T47D (cell line): ENCODE measurements at regions not wholly inside any gene's neighbourhood (a gene's known extent, or its start where the extent isn't known, plus 50 kb on each side); places are given as distances from the start of the nearest gene placed in this dataset.
A peak's percentile ranks its signal among the peaks of the same experiment; 100 is the strongest.

Experiments used
- DNase-seq, 2 experiments: peaks; one replicate each; pipeline versions ENCODE4 v3.0.0 to v3.0.0-alpha.2; 2011 to 2012; ENCODE audit warnings: low read depth in 1 of 2, low spot score in 1 of 2
- JUND ChIP-seq: IDR thresholded peaks from 2 replicates; pipeline ENCODE4 v1.6.1; 2012; ENCODE audit warnings: low read depth
- in situ Hi-C: cut with HindIII; loops from 2 replicates; pipeline ENCODE4 v1.10.0; 2016; ENCODE audit warnings: low sequenced_read_pairs, low pct_unique_long_range_greater_than_20kb

DNA sequence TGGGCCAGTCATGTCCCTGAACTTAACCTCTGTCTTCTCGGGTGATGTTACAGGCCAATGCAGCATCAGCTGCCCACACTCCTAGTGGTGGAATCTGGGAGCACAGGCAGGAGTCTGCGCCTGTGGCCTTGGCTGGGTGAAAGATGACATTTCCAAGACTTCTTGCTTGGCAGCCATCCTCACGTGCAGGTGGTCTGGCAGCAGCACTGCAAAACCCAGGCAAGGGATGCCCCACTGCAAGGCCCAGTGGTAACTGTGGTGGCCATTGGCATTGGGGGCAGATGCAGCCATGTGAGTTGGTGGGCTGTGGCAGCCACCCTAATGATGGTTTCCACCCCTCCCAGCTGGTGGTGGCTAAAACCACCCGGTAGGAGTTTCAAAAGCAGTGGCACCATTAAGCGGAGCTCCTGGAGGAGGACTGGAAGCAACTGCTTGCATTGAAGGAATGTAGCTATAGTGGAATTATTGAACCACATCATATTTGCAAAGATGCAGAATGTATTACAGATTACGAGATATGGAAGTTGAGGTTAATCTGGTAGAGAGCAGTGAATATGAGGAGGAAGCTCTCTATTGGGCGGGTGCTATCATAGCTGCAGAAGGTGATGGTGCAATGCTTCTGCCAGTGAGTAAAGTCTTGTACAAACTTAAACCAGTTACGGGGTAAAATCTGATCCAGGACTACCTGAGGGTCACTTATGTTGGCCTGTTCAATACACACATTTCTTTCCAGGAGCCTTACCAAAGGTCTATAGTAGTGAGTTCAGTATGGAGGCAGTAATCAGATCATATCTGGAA, 120.7 kb upstream of the TOP3B start:
- TF ChIP-seq JUND = no peak
- peak in 1 of 2 experiments; percentile 9 for DNase-seq
- in situ Hi-C loops = no loop called here

DNA sequence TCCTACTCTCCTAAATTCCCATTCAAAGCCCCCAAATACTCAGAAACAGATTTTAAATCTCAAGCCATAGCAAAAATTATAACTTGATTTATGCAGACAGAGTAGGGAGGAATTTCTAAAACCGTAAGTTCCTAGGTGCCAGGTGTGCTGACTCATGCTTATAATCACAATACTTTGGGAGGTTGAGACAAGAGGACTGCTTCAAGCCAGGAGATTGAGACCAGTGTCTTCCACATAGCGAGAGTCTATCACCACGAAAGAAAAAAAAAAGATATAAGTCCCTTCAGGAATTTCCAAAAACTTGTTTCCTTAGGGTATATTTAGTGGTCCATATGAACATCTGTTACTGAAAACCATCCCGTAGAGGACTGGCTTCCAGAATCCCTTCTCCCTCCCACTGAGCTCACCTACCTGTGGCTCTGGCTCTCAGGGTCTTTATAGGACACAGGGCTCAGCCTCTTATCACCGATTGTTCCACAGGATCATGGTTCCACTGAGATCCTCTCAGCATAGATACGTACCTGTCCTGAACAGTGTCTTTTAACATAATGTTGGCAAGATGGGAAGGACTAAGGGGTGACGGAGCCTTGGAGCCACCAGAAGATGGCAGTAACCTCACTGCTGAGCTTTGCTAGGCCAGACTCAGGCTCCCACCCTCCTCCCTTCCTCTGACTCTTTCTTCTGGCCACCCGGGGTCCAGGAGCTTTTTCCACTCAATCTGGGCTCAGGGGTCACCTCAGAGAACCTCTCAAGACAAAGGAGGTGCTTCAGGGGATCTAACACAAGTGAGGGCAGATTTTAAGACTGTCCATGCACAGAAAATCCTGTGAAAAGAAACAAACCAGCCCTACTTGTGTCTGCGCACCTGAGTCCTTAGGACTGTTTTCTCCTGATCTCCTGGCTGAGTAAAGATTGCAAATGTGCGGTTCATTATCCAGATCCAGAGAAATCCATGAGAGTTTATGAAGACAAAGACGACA, 117.5 kb upstream of the TOP3B start:
- no peak for TF ChIP-seq JUND
- DNase-seq = peak in 1 of 2 experiments; percentile 31
- in situ Hi-C loops = no loop called here

DNA sequence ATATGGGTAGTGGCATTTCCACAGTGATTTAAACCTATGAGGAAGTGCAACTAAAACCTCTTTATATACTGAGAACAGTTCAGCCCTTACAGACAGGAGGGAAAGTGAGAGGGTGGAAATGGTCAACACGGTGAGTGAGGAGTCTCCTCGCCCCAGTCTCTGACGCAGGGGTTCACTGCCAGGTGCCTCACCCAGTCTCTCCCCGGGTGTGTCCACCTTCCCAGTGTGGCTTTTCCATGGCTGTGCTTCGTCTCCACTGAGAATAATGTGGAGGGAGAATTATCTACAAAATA, 116.6 kb upstream of the TOP3B start:
- TF ChIP-seq JUND = no peak
- DNase-seq = no peak
- in situ Hi-C loops = no loop called here

DNA sequence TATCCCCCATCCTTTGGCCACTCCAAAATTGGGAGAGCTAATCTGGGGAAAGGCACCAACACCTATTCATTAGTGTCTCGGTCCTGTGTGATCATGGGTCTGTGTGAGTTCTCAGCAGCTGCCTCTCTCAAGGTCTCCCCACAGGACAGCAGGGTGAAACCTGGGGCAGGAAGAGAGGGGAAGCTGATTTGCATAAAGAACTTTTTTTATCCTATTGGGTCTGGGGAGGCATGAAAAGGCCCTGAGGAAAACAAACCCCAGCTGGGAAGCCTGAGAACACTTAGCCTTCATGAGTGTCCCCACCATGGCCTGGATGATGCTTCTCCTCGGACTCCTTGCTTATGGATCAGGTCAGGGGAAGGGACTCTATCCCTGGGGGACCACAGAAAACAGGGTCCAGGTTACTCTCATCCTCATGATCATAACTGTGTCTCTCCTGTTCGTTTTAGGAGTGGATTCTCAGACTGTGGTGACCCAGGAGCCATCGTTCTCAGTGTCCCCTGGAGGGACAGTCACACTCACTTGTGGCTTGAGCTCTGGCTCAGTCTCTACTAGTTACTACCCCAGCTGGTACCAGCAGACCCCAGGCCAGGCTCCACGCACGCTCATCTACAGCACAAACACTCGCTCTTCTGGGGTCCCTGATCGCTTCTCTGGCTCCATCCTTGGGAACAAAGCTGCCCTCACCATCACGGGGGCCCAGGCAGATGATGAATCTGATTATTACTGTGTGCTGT, 116.0 kb upstream of the TOP3B start:
- DNase-seq = no peak
- in situ Hi-C loops = no loop called here
- TF ChIP-seq JUND = no peak

DNA sequence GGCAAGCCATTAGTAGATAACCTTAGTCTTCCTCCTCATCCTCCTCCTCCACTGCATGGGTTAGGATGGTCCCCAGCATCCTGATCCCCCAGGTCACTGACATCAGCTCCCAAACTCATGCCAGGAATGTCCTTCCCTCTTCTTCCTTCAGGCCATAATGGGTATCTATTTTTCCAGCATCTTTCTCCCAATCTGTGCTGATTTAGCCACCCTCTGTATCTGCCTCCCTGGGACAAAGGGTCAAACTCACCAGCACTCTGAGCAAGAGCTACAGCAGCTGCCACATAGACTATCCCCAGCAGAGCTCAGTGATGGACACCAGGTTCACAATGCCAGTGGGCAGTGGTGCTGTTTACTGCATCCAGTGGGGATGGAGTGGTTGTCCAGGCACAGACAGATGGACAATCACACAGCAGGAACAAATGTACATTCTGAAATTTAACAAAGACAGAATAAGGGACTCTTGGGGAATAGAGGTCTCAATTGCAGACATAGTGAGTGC, 115.2 kb upstream of the TOP3B start:
- no peak for DNase-seq
- no peak for TF ChIP-seq JUND
- in situ Hi-C loops = no loop called here

DNA sequence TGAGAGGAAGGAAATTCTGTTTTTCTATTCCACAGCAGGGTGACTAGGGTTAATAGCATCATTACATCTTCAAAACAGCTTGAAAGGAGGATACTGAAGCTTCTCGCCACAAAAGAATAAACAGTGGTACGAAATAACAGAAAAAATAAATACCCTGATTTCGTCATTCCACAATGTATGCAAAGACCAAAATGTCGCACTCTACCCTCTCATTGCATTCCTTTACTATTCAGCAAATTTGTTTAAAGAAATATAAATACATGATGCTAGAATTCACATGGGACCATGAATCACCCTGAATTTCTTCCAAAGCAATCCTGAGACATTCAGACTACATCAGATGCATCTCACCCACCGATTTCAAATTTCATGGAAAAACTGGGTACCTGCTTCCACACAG, 112.3 kb upstream of the TOP3B start:
- no peak for TF ChIP-seq JUND
- DNase-seq = no peak
- in situ Hi-C loops = no loop called here

DNA sequence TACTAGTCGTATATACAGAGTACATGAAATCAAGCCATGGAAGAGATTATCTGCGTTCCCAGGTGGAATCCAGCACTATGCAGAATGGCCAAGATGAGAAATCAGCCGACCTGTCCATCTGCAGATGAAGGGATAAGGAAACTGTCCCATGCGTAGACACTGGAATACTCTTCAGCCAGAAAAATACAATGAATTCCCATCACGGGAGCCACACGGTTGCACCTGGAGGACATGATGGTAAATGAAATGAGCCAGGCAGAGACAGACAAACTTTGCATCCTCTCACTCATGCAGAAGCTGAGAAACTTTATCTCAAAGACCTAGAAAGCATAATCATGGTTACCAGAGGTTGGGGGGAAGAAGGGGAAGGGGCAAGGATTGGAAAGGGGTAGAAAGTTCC, 111.9 kb upstream of the TOP3B start:
- DNase-seq = no peak
- in situ Hi-C loops = no loop called here
- no peak for TF ChIP-seq JUND

DNA sequence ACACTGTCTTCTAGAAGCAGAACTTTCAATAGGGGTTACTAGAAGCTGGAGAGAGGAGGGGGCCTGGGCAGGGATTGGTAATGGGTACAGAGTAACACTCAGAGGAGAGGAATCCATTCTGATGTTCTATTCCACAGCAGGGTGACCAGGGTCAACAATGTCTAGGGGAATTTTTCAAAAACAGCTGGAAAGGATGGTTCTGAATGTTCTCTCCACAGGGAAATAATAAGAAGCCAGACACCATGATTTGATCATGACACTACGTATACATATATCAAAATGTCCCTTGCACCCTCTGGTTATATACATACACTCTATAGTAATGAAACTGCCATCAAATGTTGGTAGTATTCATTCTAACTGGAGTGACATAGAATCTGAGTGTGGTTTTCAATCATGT, 111.2 kb upstream of the TOP3B start:
- no peak for DNase-seq
- TF ChIP-seq JUND = no peak
- in situ Hi-C loops = no loop called here

DNA sequence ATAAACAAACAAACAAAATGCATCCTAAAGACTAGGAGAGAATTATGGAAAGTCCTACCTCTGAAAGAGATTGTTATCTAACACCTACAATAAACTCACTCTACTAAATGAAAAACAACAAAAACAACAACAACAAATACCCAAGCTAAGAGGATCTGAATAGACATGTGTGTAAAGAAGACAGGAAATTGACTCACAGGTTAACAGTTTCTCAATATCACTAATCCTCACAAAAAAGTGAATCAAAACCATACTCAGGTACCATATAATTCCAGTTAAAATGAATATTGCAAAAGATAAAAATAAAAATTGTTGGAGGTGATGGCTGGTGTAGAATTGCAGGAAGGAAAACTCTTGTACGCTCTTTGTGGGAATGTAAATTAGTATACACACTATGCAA, 110.4 kb upstream of the TOP3B start:
- TF ChIP-seq JUND = no peak
- no peak for DNase-seq
- in situ Hi-C loops = no loop called here

DNA sequence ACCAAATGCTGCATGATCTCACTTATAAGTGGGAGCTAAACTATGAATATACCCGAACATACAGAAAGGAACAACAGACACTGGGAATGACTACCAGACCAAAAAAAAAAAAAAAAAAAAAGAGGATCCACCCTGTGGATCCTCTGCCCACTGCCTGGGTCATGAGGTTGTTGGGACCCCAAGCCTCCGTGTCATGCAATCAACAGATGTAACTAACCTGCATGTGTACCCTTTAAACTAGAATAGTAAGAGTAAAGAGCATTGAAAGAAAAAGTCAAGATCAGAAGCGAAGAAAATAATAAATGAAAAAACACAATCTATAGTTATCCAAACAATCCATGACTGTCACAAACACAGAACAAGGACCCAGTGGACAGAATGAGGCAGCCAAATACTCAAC, 109.5 kb upstream of the TOP3B start:
- no peak for DNase-seq
- no peak for TF ChIP-seq JUND
- in situ Hi-C loops = no loop called here

DNA sequence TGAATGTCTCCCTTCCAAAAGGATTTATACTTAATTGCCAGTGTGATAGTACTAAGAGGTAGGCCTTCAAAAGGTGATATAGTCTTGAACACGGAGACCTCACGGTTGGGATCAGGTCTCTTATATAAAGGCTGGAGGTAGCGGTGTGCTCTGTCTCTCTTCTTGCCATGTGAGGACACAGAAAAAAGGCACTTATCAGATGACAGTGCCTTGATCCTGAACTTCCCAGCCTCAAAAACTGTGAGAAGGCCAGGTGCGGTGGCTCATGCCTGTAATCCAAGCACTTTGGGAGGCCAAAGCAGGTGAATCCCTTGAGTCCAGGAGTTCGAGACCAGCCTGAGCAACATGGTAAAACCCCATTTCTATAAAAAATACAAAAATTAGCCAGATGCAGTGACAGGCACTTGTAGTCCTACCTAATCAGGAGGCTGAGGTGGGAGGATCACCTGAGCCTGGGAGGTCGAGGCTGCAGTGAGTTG, 108.9 kb upstream of the TOP3B start:
- in situ Hi-C loops = no loop called here

DNA sequence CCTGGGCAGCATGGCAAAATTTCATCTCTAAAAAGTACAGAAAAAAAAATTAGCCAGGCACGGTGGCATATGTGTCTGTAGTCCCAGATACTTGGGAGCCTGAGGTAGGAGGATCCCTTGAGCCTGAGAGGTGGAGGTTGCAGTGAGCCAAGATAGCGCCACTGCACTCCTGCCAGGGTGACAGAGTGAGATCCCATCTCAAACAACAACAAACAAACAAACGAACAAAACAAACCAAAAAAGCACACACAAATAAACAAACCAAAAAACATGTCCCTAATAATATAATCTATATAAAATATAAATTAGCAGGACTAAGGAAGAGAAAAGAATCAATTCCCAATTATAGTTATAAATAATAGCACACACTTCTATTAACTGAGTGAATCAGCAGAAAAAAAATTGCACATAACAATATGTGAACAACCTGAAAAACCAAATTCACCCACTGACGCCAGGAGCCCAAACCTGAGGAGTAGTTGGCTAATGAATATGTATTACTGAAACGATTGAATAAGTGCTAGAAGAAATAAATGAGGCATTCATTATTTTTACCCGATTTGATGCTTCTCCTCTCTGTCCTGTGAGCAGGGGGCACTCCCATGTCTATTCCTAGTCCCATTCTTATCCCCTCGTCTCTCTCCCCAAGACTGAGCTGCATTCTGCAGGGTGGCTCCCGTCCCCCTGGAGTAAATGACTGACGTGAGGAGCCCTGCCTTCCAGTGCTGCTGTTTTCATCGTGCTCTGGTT, 108.2 kb upstream of the TOP3B start:
- no peak for DNase-seq
- no peak for TF ChIP-seq JUND
- in situ Hi-C loops = no loop called here

More for the DNA sequence above, 108.9 kb upstream of the TOP3B start:
- TF ChIP-seq JUND = no peak
- DNase-seq = no peak
